H9 (cell line): ENCODE measurements at regions not wholly inside any gene's neighbourhood (a gene's known extent, or its start where the extent isn't known, plus 50 kb on each side); places are given as distances from the start of the nearest gene placed in this dataset.

ENCODE experiments used
- DNase-seq: peaks from one replicate; pipeline ENCODE4 v3.0.0-alpha.2; 2017
- H2AFZ ChIP-seq: one replicate; pipeline ENCODE4 v1.6.1; 2013; ENCODE audit warnings: mild to moderate bottlenecking, low read length, control low read depth, moderate library complexity
- H2AK5ac ChIP-seq: 2 replicates; pipeline ENCODE4 v1.6.1; 2013; ENCODE audit warnings: low read length, control low read depth, mixed read lengths; ENCODE audit not compliant: insufficient read length
- H2BK120ac ChIP-seq: one replicate; pipeline ENCODE4 v1.6.1; 2013; ENCODE audit warnings: low read depth, mild to moderate bottlenecking, low read length, control low read depth, inconsistent platforms; ENCODE audit not compliant: poor library complexity, severe bottlenecking
- H2BK12ac ChIP-seq: 2 replicates; pipeline ENCODE4 v1.6.1; 2013; ENCODE audit warnings: low read length, control low read depth, mixed read lengths, low read depth; ENCODE audit not compliant: insufficient read length
- H2BK15ac ChIP-seq: 2 replicates; pipeline ENCODE4 v1.6.1; 2013; ENCODE audit warnings: low read depth, low read length, control low read depth
- H2BK20ac ChIP-seq: one replicate; pipeline ENCODE4 v1.6.1; 2013; ENCODE audit warnings: low read depth, mild to moderate bottlenecking, low read length, control low read depth, inconsistent platforms; ENCODE audit not compliant: poor library complexity, severe bottlenecking
- H2BK5ac ChIP-seq: 2 replicates; pipeline ENCODE4 v1.6.1; 2013; ENCODE audit warnings: low read length, control low read depth, mixed read lengths; ENCODE audit not compliant: insufficient read length
- H3K14ac ChIP-seq: 2 replicates; pipeline ENCODE4 v1.6.1; 2013; ENCODE audit warnings: low read length, control low read depth; ENCODE audit not compliant: insufficient read depth
- H3K18ac ChIP-seq: 2 replicates; pipeline ENCODE4 v1.6.1; 2013; ENCODE audit warnings: low read depth, mild to moderate bottlenecking, mixed read lengths, low read length, control low read depth; ENCODE audit not compliant: insufficient read length
- H3K23ac ChIP-seq: 2 replicates; pipeline ENCODE4 v1.6.1; 2013; ENCODE audit warnings: low read length, control low read depth, mixed read lengths, low read depth; ENCODE audit not compliant: insufficient read length
- H3K23me2 ChIP-seq: 2 replicates; pipeline ENCODE4 v1.6.1; 2013; ENCODE audit warnings: low read depth, mild to moderate bottlenecking, mixed read lengths, low read length, control low read depth; ENCODE audit not compliant: insufficient read length, poor library complexity, severe bottlenecking
- H3K27ac ChIP-seq: 2 replicates; pipeline ENCODE4 v1.5.1; 2013; ENCODE audit warnings: low read length, control low read depth, mixed read lengths, low read depth; ENCODE audit not compliant: insufficient read length
- H3K27me3 ChIP-seq: 2 replicates; pipeline ENCODE4 v1.6.1; 2013; ENCODE audit warnings: low read length, control low read depth, inconsistent platforms; ENCODE audit not compliant: insufficient read depth
- H3K4ac ChIP-seq: 2 replicates; pipeline ENCODE4 v1.6.1; 2013; ENCODE audit warnings: low read depth, mild to moderate bottlenecking, control low read depth, inconsistent platforms, low read length, moderate library complexity
- H3K4me1 ChIP-seq: 2 replicates; pipeline ENCODE4 v1.6.1; 2013; ENCODE audit warnings: low read length, control low read depth, inconsistent platforms; ENCODE audit not compliant: insufficient read depth
- H3K4me2 ChIP-seq: 2 replicates; pipeline ENCODE4 v1.6.1; 2013; ENCODE audit warnings: low read length, control low read depth, mixed read lengths; ENCODE audit not compliant: insufficient read length, insufficient read depth
- H3K56ac ChIP-seq: 2 replicates; pipeline ENCODE4 v1.6.1; 2013; ENCODE audit warnings: low read depth, mild to moderate bottlenecking, mixed read lengths, low read length, control low read depth; ENCODE audit not compliant: insufficient read length
- H3K79me1 ChIP-seq: 2 replicates; pipeline ENCODE4 v1.6.1; 2013; ENCODE audit warnings: low read depth, mild to moderate bottlenecking, moderate library complexity, low read length, control low read depth, inconsistent platforms; ENCODE audit not compliant: insufficient read depth, poor library complexity, severe bottlenecking
- H3K79me2 ChIP-seq: 2 replicates; pipeline ENCODE4 v1.6.1; 2013; ENCODE audit warnings: low read length, control low read depth, inconsistent platforms; ENCODE audit not compliant: insufficient read depth
- H3K9ac ChIP-seq: 2 replicates; pipeline ENCODE4 v1.6.1; 2013; ENCODE audit warnings: low read length, control low read depth, mixed read lengths; ENCODE audit not compliant: insufficient read length; ENCODE audit errors: extremely low read depth
- H3K9me3 ChIP-seq: one replicate; pipeline ENCODE4 v1.6.1; 2013; ENCODE audit warnings: low read depth, low read length, inconsistent platforms; ENCODE audit not compliant: control insufficient read depth
- H3T11ph ChIP-seq: one replicate; pipeline ENCODE4 v1.6.1; 2013; ENCODE audit warnings: mild to moderate bottlenecking, low read length, control low read depth, inconsistent platforms
- H4K20me1 ChIP-seq: one replicate; pipeline ENCODE4 v1.6.1; 2013; ENCODE audit not compliant: control insufficient read depth, insufficient read length, insufficient read depth
- H4K5ac ChIP-seq: 2 replicates; pipeline ENCODE4 v1.6.1; 2013; ENCODE audit warnings: low read depth, mild to moderate bottlenecking, mixed read lengths, low read length, control low read depth; ENCODE audit not compliant: insufficient read length
- H4K8ac ChIP-seq: replicated peaks from 2 replicates; pipeline ENCODE4 v1.6.1; 2013; ENCODE audit warnings: low read length, control low read depth, mixed read lengths, low read depth; ENCODE audit not compliant: insufficient read length
- H4K91ac ChIP-seq: 2 replicates; pipeline ENCODE4 v1.6.1; 2013; ENCODE audit warnings: low read depth, mild to moderate bottlenecking, moderate library complexity, mixed read lengths, low read length, control low read depth; ENCODE audit not compliant: insufficient read length
- H3K27ac Mint-ChIP-seq, 3 experiments: 2 replicates in 2 of 3; 3 replicates in 1 of 3; pipeline ENCODE4 v1.8.0; 2020 to 2021; ENCODE audit warnings: mixed read lengths in 3 of 3, mild to moderate bottlenecking in 1 of 3, moderate library complexity in 1 of 3
- H3K27me3 Mint-ChIP-seq: 2 replicates; pipeline ENCODE4 v1.8.0; 2021; ENCODE audit warnings: low read depth, mild to moderate bottlenecking, moderate library complexity, mixed read lengths
- H3K36me3 Mint-ChIP-seq, 3 experiments: 2 replicates in 2 of 3; 3 replicates in 1 of 3; pipeline ENCODE4 v1.8.0; 2020 to 2021; ENCODE audit warnings: low read depth in 3 of 3, mixed read lengths in 3 of 3; ENCODE audit not compliant: insufficient read depth in 1 of 3
- H3K4me1 Mint-ChIP-seq, 2 experiments: 2 replicates each; pipeline ENCODE4 v1.8.0; 2020; ENCODE audit warnings: mixed read lengths in 2 of 2
- H3K4me3 Mint-ChIP-seq, 2 experiments: 2 replicates in 1 of 2; 3 replicates in 1 of 2; pipeline ENCODE4 v1.8.0; 2020 to 2021; ENCODE audit warnings: mild to moderate bottlenecking in 2 of 2, mixed read lengths in 2 of 2, moderate library complexity in 1 of 2
- H3K9me3 Mint-ChIP-seq, 2 experiments: 2 replicates in 1 of 2; 3 replicates in 1 of 2; pipeline ENCODE4 v1.8.0; 2020; ENCODE audit warnings: mild to moderate bottlenecking in 2 of 2, mixed read lengths in 2 of 2, moderate library complexity in 1 of 2
- WGBS: extraction: QIAGEN DNeasy Blood & Tissue Kit; methylation state at CpG from one replicate; pipeline ENCODE4 v1.1.7; 2013; ENCODE audit warnings: missing lambda C conversion rate, low lambda C conversion rate, mixed read lengths; ENCODE audit not compliant: insufficient read length; ENCODE audit errors: extremely low coverage; 5-methylcytosine and 5-hydroxymethylcytosine counted together
- TF ChIP-seq, protein P1 (sequence below): fragments of 200-600 bp; sonication (generic); conservative IDR thresholded peaks from 3 replicates; pipeline ENCODE4 v1.8.0; 2021; ENCODE audit warnings: antibody characterized with exemption, mild to moderate bottlenecking

DNA sequence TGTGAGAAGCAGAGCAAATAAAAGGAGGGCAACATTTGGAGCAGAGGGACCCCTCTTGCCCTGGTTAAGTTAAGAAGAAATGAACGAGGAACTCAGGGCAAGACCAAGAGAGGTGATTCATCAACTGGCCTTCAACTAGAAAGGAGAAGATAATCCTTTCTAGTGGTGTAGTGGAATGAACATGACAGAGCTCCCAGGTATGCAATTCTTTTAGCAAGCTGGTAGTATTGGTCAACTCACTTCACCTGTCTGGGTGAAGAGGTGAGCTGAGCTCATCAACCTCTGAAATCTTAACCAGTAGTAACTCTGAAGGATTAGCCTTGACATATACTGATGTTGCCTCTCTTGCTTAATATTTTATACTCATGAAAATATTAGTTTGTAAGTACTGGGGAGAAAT, 1024.7 kb upstream of the GOT2 start:
- Mint-ChIP-seq H3K36me3 (peaks cover 0 to 18% (median 1%) of the 10 kb centered on the region in 3 experiments; a peak in 3 of 7 replicates), H3K4me1 (peaks cover 0 to 3% of the 10 kb centered on the region in 2 experiments; a peak in 1 of 4 replicates)

More for the DNA sequence above, 1024.7 kb upstream of the GOT2 start:
- H3K18ac ChIP-seq: no peak overlapping the region
- H3K4me1 ChIP-seq: no peaks in the 10 kb centered on the region
- no peaks in the 10 kb centered on the region for H3K27me3 ChIP-seq
- H4K20me1 ChIP-seq: no peaks in the 10 kb centered on the region
- H3K4ac ChIP-seq: no peak overlapping the region
- no peak overlapping the region for H3K56ac ChIP-seq
- no peak overlapping the region for H3K4me2 ChIP-seq
- no peak overlapping the region for H2BK120ac ChIP-seq
- H3K79me1 ChIP-seq: no peaks in the 10 kb centered on the region
- H3K23ac ChIP-seq: no peak overlapping the region
- H2AFZ ChIP-seq: no peak overlapping the region
- Mint-ChIP-seq H3K27me3 (no peaks in the 10 kb centered on the region; the same call in 1 of the 2 replicates), H3K9me3 (peaks cover 8 to 17% of the 10 kb centered on the region in 2 experiments), H3K27ac (no peak overlapping the region), H3K4me3 (no peak overlapping the region)
- H4K5ac ChIP-seq: no peak overlapping the region
- H3K79me2 ChIP-seq: no peaks in the 10 kb centered on the region
- no peak overlapping the region for H3K27ac ChIP-seq
- no peak overlapping the region for H4K91ac ChIP-seq
- H2BK15ac ChIP-seq: no peak overlapping the region
- no peak for DNase-seq
- TF ChIP-seq, protein P1, sequence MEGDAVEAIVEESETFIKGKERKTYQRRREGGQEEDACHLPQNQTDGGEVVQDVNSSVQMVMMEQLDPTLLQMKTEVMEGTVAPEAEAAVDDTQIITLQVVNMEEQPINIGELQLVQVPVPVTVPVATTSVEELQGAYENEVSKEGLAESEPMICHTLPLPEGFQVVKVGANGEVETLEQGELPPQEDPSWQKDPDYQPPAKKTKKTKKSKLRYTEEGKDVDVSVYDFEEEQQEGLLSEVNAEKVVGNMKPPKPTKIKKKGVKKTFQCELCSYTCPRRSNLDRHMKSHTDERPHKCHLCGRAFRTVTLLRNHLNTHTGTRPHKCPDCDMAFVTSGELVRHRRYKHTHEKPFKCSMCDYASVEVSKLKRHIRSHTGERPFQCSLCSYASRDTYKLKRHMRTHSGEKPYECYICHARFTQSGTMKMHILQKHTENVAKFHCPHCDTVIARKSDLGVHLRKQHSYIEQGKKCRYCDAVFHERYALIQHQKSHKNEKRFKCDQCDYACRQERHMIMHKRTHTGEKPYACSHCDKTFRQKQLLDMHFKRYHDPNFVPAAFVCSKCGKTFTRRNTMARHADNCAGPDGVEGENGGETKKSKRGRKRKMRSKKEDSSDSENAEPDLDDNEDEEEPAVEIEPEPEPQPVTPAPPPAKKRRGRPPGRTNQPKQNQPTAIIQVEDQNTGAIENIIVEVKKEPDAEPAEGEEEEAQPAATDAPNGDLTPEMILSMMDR: no peak
- H3K9ac ChIP-seq: no peak overlapping the region
- no peak overlapping the region for H2BK12ac ChIP-seq
- no peaks in the 10 kb centered on the region for H3K9me3 ChIP-seq
- no CpG with 5 or more reads among the region's 1 CpG for WGBS
- H3K23me2 ChIP-seq: no peaks in the 10 kb centered on the region
- H4K8ac ChIP-seq: no peak overlapping the region
- no peak overlapping the region for H2AK5ac ChIP-seq
- H2BK20ac ChIP-seq: no peak overlapping the region
- H3T11ph ChIP-seq: no peak overlapping the region
- H2BK5ac ChIP-seq: no peak overlapping the region
- H3K14ac ChIP-seq: no peak overlapping the region
